Sigmoid colon (tissue), 6 donors: ENCODE measurements at regions not wholly inside any gene's neighbourhood (a gene's known extent, or its start where the extent isn't known, plus 50 kb on each side); places are given as distances from the start of the nearest gene placed in this dataset.

Experiments used
- DNase-seq: peaks from one replicate; pipeline ENCODE4 v3.0.0-alpha.2; 2019
- H3K27ac ChIP-seq, 4 donors: fragments of 200-600 bp; sonication (generic); one replicate each; pipeline ENCODE4 v1.5.1; 2016 to 2019; ENCODE audit warnings: mild to moderate bottlenecking in 1 of 4
- H3K27me3 ChIP-seq, 3 donors: fragments of 200-600 bp; sonication (generic); one replicate each; pipeline ENCODE4 v1.5.1; 2019; ENCODE audit warnings: mild to moderate bottlenecking in 1 of 3
- H3K36me3 ChIP-seq, 4 donors: fragments of 200-600 bp; sonication (generic); one replicate each; pipeline ENCODE4 v1.5.1; 2016 to 2019
- H3K4me1 ChIP-seq, 4 donors: fragments of 200-600 bp; sonication (generic); one replicate each; pipeline ENCODE4 v1.5.1; 2017 to 2019
- H3K4me3 ChIP-seq, 4 donors: fragments of 200-600 bp; sonication (generic); one replicate each; pipeline ENCODE4 v1.5.1; 2017 to 2019; ENCODE audit warnings: mild to moderate bottlenecking in 2 of 4, moderate library complexity in 1 of 4
- H3K9me3 ChIP-seq, 4 donors: fragments of 200-600 bp in 3 of 4; sonication (generic) in 3 of 4; one replicate each; pipeline versions ENCODE4 v1.5.1 to v1.6.1; 2013 to 2019
- CTCF ChIP-seq, 4 experiments: fragments of 450-650 bp in 3 of 4; fragments of 200-600 bp in 1 of 4; IDR thresholded peaks; one replicate each; pipeline ENCODE4 v1.5.1; 2016 to 2019; ENCODE audit warnings: antibody characterized with exemption in 4 of 4, mild to moderate bottlenecking in 3 of 4, moderate library complexity in 2 of 4
- EP300 ChIP-seq, 4 donors: sonication (generic); formaldehyde crosslinking; IDR thresholded peaks; one replicate each; pipeline ENCODE4 v1.6.1; 2017; ENCODE audit warnings: antibody characterized with exemption in 4 of 4
- POLR2A ChIP-seq, 2 donors: fragments of 450-650 bp; IDR thresholded peaks; one replicate each; pipeline ENCODE4 v1.6.1; 2016; ENCODE audit warnings: antibody characterized with exemption in 2 of 2, mild to moderate bottlenecking in 2 of 2, moderate library complexity in 2 of 2
- POLR2AphosphoS5 ChIP-seq, 4 donors: sonication (generic); formaldehyde crosslinking; IDR thresholded peaks; one replicate each; pipeline ENCODE4 v1.6.1; 2017; ENCODE audit warnings: antibody characterized with exemption in 4 of 4
- WGBS, 2 donors: extraction: QIAGEN DNeasy Blood & Tissue Kit; methylation state at CpG; one replicate each; pipeline ENCODE4 v1.1.7; 2013; 5-methylcytosine and 5-hydroxymethylcytosine counted together
- intact Hi-C: fragments of 100-400 bp; cut with DNase I; formaldehyde crosslinking; loops from one replicate; pipeline ENCODE4 v1.15.1; 2023
- donor health status: healthy with polysubstance abuse.
- donor health status: healthy.

DNA sequence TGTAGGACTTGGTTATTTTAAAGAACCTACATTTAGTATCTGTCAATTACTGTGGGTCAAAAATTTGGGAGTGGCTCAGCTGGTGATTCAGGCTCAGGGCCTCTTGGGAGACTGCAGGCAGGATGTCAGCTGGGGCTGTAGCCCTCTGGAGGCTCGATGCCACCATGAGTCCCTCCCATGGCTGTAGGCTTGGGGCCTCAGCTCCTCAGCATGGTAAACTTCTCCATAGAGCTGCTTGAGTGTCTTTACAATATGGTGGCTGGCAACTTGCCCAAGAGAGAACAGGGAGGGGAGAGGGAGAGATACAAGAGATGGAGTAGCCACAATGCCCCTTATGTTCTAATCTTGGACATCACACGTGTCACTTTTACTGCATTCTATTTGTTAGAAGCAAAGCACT is 470.4 kb downstream of the CDH26 start:
- intact Hi-C loops = no loop called here
- Histone ChIP-seq H3K9me3 (no peaks in the 10 kb centered on the region), H3K4me3 (no peak overlapping the region), H3K36me3 (no peaks in the 10 kb centered on the region), H3K4me1 (no peaks in the 10 kb centered on the region), H3K27me3 (no peaks in the 10 kb centered on the region), H3K27ac (no peak overlapping the region)
- 45 to 68% methylated on average over 2 of the region's 2 CpGs for WGBS, 2 donors
- DNase-seq = no peak
- no peak for TF ChIP-seq CTCF (IDR thresholded peaks at IDR 0.05)
- no peak for TF ChIP-seq POLR2A (IDR thresholded peaks at IDR 0.05)
- no peak for TF ChIP-seq POLR2AphosphoS5 (IDR thresholded peaks at IDR 0.05)
- no peak for TF ChIP-seq EP300 (IDR thresholded peaks at IDR 0.05)

DNA sequence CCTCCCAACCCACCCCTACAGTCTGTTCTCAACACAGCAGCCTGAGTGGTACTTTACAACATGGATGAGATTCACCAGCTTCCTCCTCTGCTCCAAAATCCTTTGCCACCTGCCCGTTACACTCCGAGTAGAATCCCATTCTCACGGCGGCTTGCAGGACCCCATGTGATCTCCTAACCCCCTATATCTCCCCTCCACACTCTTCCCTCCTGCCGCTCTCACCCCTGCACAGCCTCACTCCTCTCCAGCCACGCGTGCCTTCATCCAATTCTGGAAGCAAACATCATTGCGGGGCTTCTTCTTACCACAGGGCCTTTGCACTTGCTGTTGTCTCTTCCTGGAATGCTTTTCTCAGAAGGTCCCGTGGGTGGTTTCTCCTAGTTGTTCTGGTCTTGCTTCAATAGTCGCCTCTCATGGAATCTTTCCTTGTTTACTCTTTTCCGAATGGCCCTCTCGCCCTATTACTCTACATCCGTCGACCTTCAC is 472.3 kb downstream of the CDH26 start:
- Histone ChIP-seq H3K27ac (no peak overlapping the region), H3K9me3 (no peaks in the 10 kb centered on the region), H3K36me3 (no peaks in the 10 kb centered on the region), H3K4me1 (no peaks in the 10 kb centered on the region), H3K27me3 (no peaks in the 10 kb centered on the region), H3K4me3 (no peak overlapping the region)
- intact Hi-C loops = no loop called here
- WGBS, 2 donors = 90 to 94% methylated on average over 14 of the region's 14 CpGs
- no peak for DNase-seq
- no peak for TF ChIP-seq POLR2AphosphoS5 (IDR thresholded peaks at IDR 0.05)
- no peak for TF ChIP-seq CTCF (IDR thresholded peaks at IDR 0.05)
- no peak for TF ChIP-seq POLR2A (IDR thresholded peaks at IDR 0.05)
- TF ChIP-seq EP300 (IDR thresholded peaks at IDR 0.05) = no peak

- WGBS, 2 donors = 66 to 73% methylated on average over 5 of the region's 5 CpGs
- Histone ChIP-seq H3K36me3 (no peaks in the 10 kb centered on the region), H3K27me3 (no peaks in the 10 kb centered on the region), H3K4me1 (no peaks in the 10 kb centered on the region), H3K4me3 (no peak overlapping the region), H3K9me3 (no peaks in the 10 kb centered on the region), H3K27ac (no peak overlapping the region)
- TF ChIP-seq CTCF (IDR thresholded peaks at IDR 0.05) (no peak), EP300 (IDR thresholded peaks at IDR 0.05) (no peak), POLR2A (IDR thresholded peaks at IDR 0.05) (no peak), POLR2AphosphoS5 (IDR thresholded peaks at IDR 0.05) (no peak)
- intact Hi-C loops = no loop called here
- DNase-seq = no peak
Observed at GRCh38 chr20:60431349-60431748, 473.1 kb downstream of the CDH26 start.

DNA sequence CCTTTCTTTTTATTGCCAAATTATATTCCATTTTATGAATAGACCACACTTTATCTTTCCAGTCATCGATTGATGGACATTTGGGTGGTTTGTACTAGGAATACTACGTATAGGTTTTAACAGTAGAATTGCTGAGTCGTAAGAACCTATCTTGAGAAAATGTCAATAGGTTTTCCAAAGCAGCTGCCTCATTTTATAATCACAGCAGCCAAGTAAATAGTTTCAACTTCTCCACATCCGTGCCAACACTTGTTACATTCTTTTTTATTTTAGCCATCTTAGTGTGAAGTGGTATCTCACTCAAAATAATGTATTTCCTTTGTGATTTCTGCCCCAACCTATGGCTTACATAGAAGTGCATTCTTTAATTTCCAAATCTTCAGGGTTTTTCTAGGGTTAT is 479.2 kb downstream of the CDH26 start:
- H3K9me3 ChIP-seq = no peaks in the 10 kb centered on the region
- H3K27ac ChIP-seq = no peak overlapping the region
- no peaks in the 10 kb centered on the region for H3K36me3 ChIP-seq
- intact Hi-C loops = no loop called here
- WGBS, 2 donors = 76 to 77% methylated on average over 4 of the region's 4 CpGs
- no peaks in the 10 kb centered on the region for H3K4me1 ChIP-seq
- TF ChIP-seq POLR2A (IDR thresholded peaks at IDR 0.05) = no peak
- no peak for TF ChIP-seq CTCF (IDR thresholded peaks at IDR 0.05)
- TF ChIP-seq EP300 (IDR thresholded peaks at IDR 0.05) = no peak
- no peak for TF ChIP-seq POLR2AphosphoS5 (IDR thresholded peaks at IDR 0.05)
- H3K4me3 ChIP-seq = no peak overlapping the region
- H3K27me3 ChIP-seq = no peaks in the 10 kb centered on the region
- no peak for DNase-seq
